ENCODE measurements at regions not wholly inside any gene's neighbourhood (a gene's known extent, or its start where the extent isn't known, plus 50 kb on each side); places are given as distances from the start of the nearest gene placed in this dataset.

DNA sequence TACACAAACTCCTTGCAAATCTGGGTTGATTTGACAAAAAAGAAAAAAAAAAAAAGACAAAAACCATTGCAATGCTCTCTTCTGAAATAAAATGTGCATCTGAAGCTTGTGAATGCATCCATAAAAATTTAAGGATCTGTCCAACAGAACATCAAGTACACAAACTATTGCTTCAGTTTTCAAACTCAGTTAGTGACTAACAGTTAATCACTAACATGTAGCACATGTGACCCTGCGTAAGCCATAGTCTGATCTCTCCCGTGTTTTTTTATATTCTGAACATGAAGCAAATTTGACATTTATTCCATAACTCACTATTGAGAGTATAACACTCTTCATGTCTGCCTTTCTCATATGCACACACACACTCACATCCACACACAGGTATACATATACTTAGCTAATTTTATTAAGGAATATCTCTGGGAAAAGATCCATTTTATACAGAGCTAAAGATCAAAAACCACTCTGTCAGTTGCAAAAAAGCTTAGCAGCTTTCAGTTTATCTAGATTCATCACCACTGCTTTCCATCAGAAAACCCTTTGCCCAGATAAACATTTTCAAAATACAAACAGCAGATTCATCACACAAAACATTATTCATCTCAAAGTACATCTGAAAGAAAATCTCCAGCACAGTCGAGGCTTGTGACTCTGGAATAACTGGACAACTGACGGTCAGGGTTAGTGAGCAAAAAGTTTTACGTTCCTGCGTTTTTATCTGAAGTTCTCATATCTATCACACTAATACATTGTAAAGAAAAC is 1000.4 kb upstream of the ACVR2A start:
- no peak for DNase-seq

- no peak for DNase-seq
Observed at GRCh38 chr2:146837857-146838256, 1007.0 kb upstream of the ACVR2A start.

- no peak for DNase-seq
Observed at GRCh38 chr2:146826388-146826787, 1018.4 kb upstream of the ACVR2A start.

DNA sequence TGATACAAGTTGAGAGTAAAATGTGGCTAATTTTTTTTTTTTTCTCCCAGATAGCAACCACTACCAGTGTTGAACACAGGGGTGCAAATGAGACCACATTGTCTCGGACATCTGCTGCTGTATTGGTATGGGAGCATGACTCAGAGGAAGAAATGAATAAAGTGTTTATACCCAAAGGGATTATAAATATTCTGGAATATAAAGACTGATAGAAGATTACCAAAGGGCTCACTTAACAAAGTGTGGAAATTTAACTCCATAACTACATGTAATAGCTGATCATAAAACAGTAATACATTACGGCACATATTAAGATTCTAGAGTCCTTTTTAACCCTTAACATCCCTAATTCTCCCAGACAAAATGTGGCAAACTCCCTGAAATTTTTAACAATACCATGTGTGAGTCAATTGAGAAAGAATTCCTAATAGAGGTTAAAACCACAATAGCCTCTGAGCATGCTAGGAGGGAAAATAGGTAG is 1023.0 kb upstream of the ACVR2A start:
- DNase-seq = no peak

DNA sequence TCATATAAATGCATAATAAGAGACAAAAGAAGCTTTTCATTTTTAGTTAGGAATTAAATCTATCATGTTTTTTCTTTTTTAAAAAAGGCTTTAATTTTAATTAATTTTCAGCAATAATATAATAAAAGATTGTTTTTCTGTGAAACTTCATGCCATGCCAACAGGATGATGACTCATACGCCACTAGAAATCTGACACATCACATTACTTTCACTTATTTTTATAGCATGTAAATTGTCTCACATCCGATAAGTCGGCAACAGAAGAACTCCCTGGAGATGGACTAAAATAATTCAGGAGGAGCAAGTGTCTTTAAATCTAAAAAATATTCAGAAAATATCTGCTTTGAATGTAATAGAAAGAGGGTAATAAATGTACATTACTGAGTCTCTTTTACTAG is 1024.2 kb upstream of the ACVR2A start:
- no peak for DNase-seq

DNA sequence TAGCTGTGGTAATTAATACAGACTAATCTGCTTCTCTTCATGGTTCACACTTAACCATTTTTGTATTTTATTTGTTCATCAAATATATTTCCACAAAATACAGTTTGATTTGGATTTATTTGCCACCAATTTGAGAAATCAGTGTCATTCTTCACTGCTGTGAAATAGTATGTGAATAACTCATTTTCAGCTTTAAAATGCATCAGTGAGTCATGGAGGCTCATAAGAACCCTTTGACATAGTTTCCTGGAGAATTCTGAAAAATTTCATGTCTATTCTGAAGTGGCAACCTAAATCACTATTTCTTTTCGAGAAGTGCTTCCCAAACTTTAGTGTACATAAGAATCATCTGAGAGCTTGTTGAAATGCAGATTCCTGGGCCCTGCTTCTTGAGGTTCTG is 1026.7 kb upstream of the ACVR2A start:
- DNase-seq = no peak

DNA sequence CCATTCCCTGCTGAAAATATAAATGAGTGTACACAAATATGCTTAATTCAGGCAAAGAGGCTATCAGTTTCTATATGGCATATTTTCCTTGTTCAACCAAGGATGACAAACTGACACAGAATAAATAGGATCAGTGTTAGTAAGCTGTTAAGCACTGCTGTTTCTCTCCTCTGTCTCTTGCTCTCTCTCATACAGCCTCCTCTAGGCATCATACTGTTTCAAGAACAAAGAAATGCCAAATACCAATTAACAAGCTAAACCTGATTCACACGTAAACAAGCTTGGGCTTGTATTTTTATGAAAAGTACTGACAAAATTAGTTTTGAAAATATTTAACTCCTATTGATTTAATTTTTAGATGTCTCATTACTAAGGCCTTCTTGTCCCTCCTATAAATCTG is 1027.2 kb upstream of the ACVR2A start:
- DNase-seq = no peak

DNA sequence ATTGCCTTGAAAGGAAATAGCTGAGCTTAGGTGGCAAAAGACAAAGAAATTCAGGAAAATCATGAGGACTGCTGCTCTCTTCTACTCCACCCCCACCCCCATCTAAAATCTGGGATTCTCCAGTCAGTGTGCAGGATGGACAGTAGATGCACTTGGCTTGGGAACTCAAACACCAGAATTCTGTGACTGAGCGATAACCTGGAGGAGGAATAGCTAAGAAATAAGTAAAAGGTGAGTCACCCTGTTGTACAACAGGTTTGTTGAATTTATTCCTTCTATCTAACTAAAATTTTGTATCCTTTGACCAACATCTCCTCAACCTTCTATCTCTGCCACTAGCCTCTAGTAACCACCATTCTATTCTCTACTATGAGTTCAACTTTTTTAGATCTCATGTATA is 1029.9 kb upstream of the ACVR2A start:
- DNase-seq = no peak

DNA sequence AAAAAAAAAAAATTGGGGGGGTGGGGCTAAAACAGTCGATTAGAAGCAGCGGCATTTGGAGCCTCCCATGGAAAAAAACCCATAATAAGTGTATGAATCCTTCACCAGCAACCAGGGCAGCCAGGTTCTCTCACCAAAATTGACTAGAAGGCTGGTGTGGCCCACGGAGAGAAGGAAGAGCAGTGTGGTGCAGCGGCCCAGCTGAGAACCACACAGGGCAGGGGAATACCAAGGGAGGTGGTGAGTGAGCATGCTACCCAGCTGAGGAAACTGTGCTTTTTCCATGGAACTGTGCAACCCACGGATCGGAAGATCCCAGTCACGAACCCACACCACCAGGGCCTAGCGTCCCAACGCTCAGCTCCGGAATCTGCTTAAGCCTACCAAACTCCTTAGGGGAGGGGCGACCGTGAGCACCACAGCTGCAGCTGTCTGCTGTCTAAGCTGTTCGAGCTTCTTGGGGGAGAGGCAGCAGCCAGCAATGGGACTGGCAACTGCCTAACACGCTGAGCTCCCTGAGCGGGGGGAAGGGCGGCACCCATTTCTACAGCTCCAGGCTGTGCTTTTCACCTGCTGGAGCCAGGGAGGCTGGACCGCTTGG is 1037.2 kb upstream of the ACVR2A start:
- no peak for DNase-seq

- no peak for DNase-seq
Observed at GRCh38 chr2:146806364-146807005, 1038.3 kb upstream of the ACVR2A start.

DNA sequence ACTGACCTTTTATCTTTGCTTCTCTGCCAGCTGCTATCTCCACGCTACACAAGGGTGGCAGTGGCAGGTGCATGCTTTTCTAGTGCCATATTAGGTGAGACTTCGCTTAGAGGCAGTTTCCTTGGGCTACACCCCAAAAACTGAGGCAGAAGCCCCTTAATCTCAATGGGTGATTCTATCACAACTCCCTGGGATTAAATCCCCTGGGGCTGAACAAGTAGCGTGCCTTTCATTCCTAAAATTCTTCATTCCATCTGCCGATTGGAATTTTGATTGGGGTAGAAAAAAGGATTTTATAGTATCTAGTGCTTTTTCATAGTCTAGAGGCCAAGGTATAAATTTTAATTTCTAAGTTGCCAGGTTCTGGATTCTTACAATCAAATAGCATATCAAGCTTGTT is 1040.5 kb upstream of the ACVR2A start:
- no peak for DNase-seq

DNA sequence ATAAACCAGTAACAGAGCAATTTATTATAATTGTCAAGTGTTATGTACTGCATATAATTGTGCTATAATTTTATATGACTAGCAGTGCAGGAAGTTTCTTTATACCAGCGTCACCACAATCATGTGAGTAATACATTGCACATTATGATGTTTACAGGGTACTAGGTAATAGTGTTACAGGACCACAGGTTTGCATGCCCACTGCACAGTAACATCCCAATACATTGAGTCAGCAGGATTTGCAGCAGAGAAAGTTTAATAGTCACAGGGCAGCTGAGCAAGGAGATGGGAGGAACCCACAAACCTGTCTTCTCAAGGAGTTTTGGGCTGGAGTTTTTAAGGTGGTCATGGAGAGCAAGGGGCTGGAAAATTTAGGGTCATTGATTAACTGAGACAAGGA is 1042.9 kb upstream of the ACVR2A start:
- no peak for DNase-seq

- DNase-seq = no peak
Observed at GRCh38 chr2:146786396-146786795, 1058.4 kb upstream of the ACVR2A start.

DNA sequence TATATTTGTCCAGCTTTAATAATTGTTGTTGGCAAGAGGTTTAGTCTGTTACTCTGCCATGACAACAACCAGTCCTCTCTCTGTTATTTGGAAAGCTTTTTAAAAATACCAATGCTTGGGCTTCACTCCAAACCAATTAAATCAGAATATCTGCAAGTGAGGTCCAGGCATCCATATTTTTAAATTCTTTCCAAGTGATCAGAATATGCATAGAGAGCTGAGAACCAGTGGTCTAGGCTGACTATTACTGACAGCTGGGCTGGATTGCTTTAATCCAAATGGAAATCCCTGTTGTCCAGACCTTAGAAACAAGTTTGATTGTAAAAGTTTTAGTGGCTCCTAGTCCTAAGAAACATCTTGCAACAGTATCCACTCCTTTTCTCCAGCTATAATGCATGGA is 1059.7 kb upstream of the ACVR2A start:
- DNase-seq = no peak

GRCh38 chr2:146784602-146785001 is 1060.2 kb upstream of the ACVR2A start:
- DNase-seq = no peak

DNA sequence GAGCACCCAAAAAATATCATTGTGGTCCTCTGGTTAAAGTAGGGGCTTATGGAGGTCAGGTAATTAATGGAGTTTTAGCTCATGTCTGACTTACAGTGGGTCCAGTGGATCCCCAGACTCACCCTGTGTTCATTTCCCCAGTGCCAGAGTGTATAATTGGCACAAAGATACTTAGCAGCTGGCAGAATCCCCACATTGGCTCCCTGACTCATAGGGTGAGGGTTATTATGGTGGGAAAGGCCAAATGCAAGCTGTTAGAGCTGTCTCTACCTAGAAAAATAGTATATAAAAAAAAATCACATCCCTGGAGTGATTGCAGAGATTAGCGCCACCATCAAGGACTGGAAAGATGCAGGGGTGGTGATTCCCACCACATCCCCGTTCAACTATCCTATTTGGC is 1067.6 kb upstream of the ACVR2A start:
- DNase-seq = no peak

DNA sequence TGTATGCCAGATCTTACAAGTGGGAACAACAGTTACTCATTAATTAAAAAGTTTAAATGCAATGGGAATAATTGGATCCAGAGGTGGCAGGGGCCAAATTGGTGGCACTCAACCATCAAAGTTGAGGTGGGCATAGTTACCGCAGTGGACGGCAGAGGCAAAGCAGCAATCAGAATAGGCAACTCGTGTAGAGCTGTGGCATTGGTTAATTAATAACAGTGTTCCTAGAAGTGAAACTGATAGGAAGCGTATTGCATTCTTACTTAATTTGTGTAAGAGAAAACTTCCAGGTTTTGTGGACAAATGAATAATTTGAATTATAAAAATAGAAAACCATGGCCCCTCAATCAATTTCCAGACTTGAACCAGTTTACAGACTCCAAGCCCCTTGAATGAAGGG is 1068.2 kb upstream of the ACVR2A start:
- DNase-seq = no peak

- DNase-seq = no peak
Observed at GRCh38 chr2:146771531-146771930, 1073.3 kb upstream of the ACVR2A start.

DNA sequence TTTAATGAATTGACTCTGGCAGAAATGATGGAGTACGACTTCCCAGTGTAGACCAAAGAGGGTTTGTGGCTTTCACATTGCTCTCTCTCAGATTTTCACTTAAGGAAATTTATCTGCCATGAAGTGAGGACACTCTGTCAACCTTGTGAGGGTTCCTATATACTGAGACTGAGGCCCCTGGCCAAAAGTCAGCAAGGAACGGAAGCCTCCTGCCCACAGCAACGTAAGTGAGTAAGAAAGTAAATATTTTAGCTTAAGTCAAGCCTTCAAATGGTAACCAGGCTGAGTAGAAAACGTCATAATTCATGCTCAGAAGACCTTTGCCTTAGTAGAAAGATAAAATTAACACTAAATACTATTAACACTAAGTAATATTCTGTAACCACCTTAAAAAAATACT is 1080.5 kb upstream of the ACVR2A start:
- DNase-seq = no peak

GRCh38 chr2:146762786-146763185 is 1082.0 kb upstream of the ACVR2A start:
- no peak for DNase-seq

- no peak for DNase-seq
Observed at GRCh38 chr2:146754606-146755005, 1090.2 kb upstream of the ACVR2A start.

DNA sequence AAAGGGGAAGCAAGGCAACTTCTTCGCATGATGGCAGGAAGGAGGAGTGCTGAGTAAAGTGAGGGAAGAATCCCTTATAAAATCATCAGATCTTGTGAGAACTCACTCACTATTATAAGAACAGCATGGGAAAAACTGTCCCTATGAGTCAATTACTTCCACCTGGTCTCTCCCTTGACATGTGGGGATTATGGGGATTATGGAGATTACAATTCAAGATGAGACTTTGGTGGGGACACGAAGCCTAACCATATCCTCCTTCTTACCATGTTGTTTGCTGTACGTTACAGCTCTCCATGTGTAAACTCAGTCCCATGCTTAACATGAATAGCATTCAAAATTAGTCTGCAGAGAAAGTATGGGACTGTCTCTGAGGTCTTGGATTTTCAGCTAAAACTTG is 1096.8 kb upstream of the ACVR2A start:
- no peak for DNase-seq

DNA sequence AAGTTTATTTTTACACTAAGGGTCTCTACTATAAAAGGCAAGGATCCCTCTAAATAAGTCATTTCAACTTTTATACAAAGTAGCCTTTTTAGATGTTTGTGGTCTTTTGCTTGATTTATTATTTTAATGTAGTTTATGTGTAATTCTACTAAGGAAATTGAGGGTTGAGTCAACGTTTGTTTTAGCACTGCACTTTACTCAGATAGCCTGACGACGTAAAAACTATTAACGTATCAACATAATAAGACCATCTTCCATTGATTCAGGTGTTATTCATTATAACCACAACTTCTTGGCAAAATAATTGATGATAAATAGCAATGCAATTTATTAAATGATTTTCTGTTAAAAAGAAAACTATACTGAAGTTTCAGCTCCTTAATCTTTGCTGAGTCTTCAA is 1103.6 kb upstream of the ACVR2A start:
- no peak for DNase-seq

GRCh38 chr2:146734821-146735190 is 1110.0 kb upstream of the ACVR2A start:
- no peak for DNase-seq
